H1 (cell line): ENCODE measurements at regions not wholly inside any gene's neighbourhood (a gene's known extent, or its start where the extent isn't known, plus 50 kb on each side); places are given as distances from the start of the nearest gene placed in this dataset.

ENCODE experiments used
- ASH2L ChIP-seq: fragments of 200-600, 300-600 bp; sonication (generic); IDR thresholded peaks from one replicate; pipeline ENCODE4 v1.7.1; 2017; ENCODE audit warnings: low read length
- CREB1 ChIP-seq: IDR thresholded peaks from 2 replicates; pipeline ENCODE4 v1.6.1; 2012; ENCODE audit warnings: inconsistent platforms
- EP300 ChIP-seq, 2 experiments: IDR thresholded peaks; 1 replicate in 1 of 2; 2 replicates in 1 of 2; pipeline ENCODE4 v1.6.1; 2011 to 2012; ENCODE audit warnings: low read depth in 2 of 2, low read length in 2 of 2, mild to moderate bottlenecking in 2 of 2, borderline replicate concordance in 1 of 2, inconsistent platforms in 1 of 2, moderate library complexity in 1 of 2
- HDAC2 ChIP-seq, 2 experiments: fragments of 300-600 bp in 1 of 2; sonication (generic) in 1 of 2; IDR thresholded peaks; 2 replicates each; pipeline ENCODE4 v1.6.1; 2011 to 2012; ENCODE audit warnings: low read depth in 2 of 2, low read length in 2 of 2, mild to moderate bottlenecking in 2 of 2, moderate library complexity in 2 of 2, borderline replicate concordance in 1 of 2, inconsistent platforms in 1 of 2
- JUN ChIP-seq: IDR thresholded peaks from 2 replicates; pipeline ENCODE4 v1.6.1; 2011; ENCODE audit warnings: low read depth, mild to moderate bottlenecking, improper control_type of control experiment, low read length
- MAX ChIP-seq: IDR thresholded peaks from 2 replicates; pipeline ENCODE4 v1.6.1; 2012; ENCODE audit warnings: inconsistent platforms
- POLR2A ChIP-seq, 2 experiments: IDR thresholded peaks; 1 replicate in 1 of 2; 2 replicates in 1 of 2; pipeline ENCODE4 v1.6.1; 2011; ENCODE audit warnings: low read depth in 2 of 2, low read length in 2 of 2, mild to moderate bottlenecking in 2 of 2; ENCODE audit errors: control extremely low read depth in 1 of 2
- POLR2AphosphoS5 ChIP-seq: IDR thresholded peaks from 2 replicates; pipeline ENCODE4 v1.6.1; 2011; ENCODE audit warnings: low read depth, low read length
- POU5F1 ChIP-seq: IDR thresholded peaks from 2 replicates; pipeline ENCODE4 v1.6.1; 2011; ENCODE audit warnings: low read depth, mild to moderate bottlenecking, low read length, moderate library complexity
- SIN3A ChIP-seq, 2 experiments: IDR thresholded peaks in 1 of 2; conservative IDR thresholded peaks in 1 of 2; 2 replicates each; pipeline ENCODE4 v1.6.1; 2011 to 2012; ENCODE audit warnings: low read length in 2 of 2, improper control_type of control experiment in 1 of 2, low read depth in 1 of 2, mild to moderate bottlenecking in 1 of 2
- SP1 ChIP-seq: IDR thresholded peaks from 2 replicates; pipeline ENCODE4 v1.6.1; 2011; ENCODE audit warnings: low read depth, low read length
- SRF ChIP-seq: IDR thresholded peaks from 2 replicates; pipeline ENCODE4 v1.6.1; 2011; ENCODE audit warnings: mild to moderate bottlenecking, low read depth, low read length, moderate library complexity
- TAF1 ChIP-seq: IDR thresholded peaks from 2 replicates; pipeline ENCODE4 v1.6.1; 2011; ENCODE audit warnings: mild to moderate bottlenecking, low read depth, low read length
- TF ChIP-seq, protein P1 (sequence below), 3 experiments: IDR thresholded peaks; 1 replicate in 2 of 3; 2 replicates in 1 of 3; pipeline versions ENCODE4 v1.5.1 to v1.6.1; 2011; ENCODE audit warnings: low read length in 3 of 3, mild to moderate bottlenecking in 3 of 3, inconsistent platforms in 2 of 3, low read depth in 1 of 3, moderate library complexity in 1 of 3; ENCODE audit not compliant: insufficient read depth in 1 of 3; ENCODE audit errors: control extremely low read depth in 1 of 3

DNA sequence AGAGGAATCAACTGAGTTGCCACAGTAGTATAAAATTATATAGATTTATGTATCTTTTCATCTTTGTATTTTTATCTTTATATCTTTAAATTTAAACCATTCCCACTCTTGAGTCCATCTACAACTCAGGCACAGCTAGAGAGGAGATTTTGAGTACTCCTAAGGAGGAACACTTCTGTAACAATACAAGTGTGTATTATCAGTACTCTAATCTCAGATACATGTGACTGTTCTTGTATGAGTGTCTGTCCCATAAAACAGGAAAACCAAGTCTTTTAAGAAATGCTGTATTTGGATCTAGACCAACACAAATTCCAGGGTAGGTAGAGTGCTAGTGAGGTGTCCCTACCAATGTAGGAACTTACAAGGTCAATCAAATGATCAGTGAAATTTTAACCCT is 1428.0 kb upstream of the LRRTM3 start:
- no peak for TF ChIP-seq SIN3A (conservative IDR thresholded peaks at IDR 0.05 in 1 of 2, IDR thresholded peaks at IDR 0.05 in 1 of 2; ENCODE audit: low read depth in 1 of 2, low read length in 2 of 2)
- TF ChIP-seq, protein P1, sequence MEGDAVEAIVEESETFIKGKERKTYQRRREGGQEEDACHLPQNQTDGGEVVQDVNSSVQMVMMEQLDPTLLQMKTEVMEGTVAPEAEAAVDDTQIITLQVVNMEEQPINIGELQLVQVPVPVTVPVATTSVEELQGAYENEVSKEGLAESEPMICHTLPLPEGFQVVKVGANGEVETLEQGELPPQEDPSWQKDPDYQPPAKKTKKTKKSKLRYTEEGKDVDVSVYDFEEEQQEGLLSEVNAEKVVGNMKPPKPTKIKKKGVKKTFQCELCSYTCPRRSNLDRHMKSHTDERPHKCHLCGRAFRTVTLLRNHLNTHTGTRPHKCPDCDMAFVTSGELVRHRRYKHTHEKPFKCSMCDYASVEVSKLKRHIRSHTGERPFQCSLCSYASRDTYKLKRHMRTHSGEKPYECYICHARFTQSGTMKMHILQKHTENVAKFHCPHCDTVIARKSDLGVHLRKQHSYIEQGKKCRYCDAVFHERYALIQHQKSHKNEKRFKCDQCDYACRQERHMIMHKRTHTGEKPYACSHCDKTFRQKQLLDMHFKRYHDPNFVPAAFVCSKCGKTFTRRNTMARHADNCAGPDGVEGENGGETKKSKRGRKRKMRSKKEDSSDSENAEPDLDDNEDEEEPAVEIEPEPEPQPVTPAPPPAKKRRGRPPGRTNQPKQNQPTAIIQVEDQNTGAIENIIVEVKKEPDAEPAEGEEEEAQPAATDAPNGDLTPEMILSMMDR (IDR thresholded peaks at IDR 0.05; ENCODE audit: control extremely low read depth in 1 of 3, insufficient read depth in 1 of 3, low read depth in 1 of 3, low read length in 3 of 3), result no peak
- no peak for TF ChIP-seq TAF1
- no peak for TF ChIP-seq MAX
- no peak for TF ChIP-seq POLR2A (IDR thresholded peaks at IDR 0.05; ENCODE audit: control extremely low read depth in 1 of 2, low read depth in 2 of 2, low read length in 2 of 2)
- TF ChIP-seq EP300 (IDR thresholded peaks at IDR 0.05; ENCODE audit: borderline replicate concordance in 1 of 2, low read depth in 2 of 2, low read length in 2 of 2), result no peak
- TF ChIP-seq SRF, result no peak
- TF ChIP-seq POLR2AphosphoS5, result no peak
- TF ChIP-seq HDAC2 (IDR thresholded peaks at IDR 0.05; ENCODE audit: borderline replicate concordance in 1 of 2, low read depth in 2 of 2, low read length in 2 of 2), result no peak
- TF ChIP-seq CREB1, result no peak
- no peak for TF ChIP-seq SP1
- no peak for TF ChIP-seq POU5F1
- TF ChIP-seq JUN, result no peak
- TF ChIP-seq ASH2L, result no peak
